ENCODE measurements at regions not wholly inside any gene's neighbourhood (a gene's known extent, or its start where the extent isn't known, plus 50 kb on each side); places are given as distances from the start of the nearest gene placed in this dataset.

- no peak for DNase-seq
Observed at GRCh38 chr16:85188822-85189672, 76.8 kb upstream of the CIBAR2 start.

- DNase-seq, result no peak
Observed at GRCh38 chr16:85190572-85190971, 78.3 kb upstream of the CIBAR2 start.

GRCh38 chr16:85191341-85191965 is 79.2 kb upstream of the CIBAR2 start:
- no peak for DNase-seq

- DNase-seq, result peak; percentile 77
Observed at GRCh38 chr16:85192238-85193114, 80.2 kb upstream of the CIBAR2 start.

- DNase-seq, result no peak
Observed at GRCh38 chr16:85193115-85193493, 80.8 kb upstream of the CIBAR2 start.

- no peak for DNase-seq
Observed at GRCh38 chr16:85193876-85194275, 81.6 kb upstream of the CIBAR2 start.

GRCh38 chr16:85194307-85195270 is 82.3 kb upstream of the CIBAR2 start:
- DNase-seq, result no peak

GRCh38 chr16:85195271-85195647 is 83.0 kb upstream of the CIBAR2 start:
- no peak for DNase-seq

GRCh38 chr16:85195900-85196772 is 83.9 kb upstream of the CIBAR2 start:
- no peak for DNase-seq

GRCh38 chr16:85196976-85197375 is 84.7 kb upstream of the CIBAR2 start:
- no peak for DNase-seq

- no peak for DNase-seq
Observed at GRCh38 chr16:85197611-85198566, 85.6 kb upstream of the CIBAR2 start.

- DNase-seq, result no peak
Observed at GRCh38 chr16:85199069-85199725, 86.9 kb upstream of the CIBAR2 start.

GRCh38 chr16:85199880-85200279 is 87.6 kb upstream of the CIBAR2 start:
- DNase-seq, result no peak

- no peak for DNase-seq
Observed at GRCh38 chr16:85200471-85201278, 88.4 kb upstream of the CIBAR2 start.

- no peak for DNase-seq
Observed at GRCh38 chr16:85201574-85201973, 89.3 kb upstream of the CIBAR2 start.

- no peak for DNase-seq
Observed at GRCh38 chr16:85202051-85202601, 89.9 kb upstream of the CIBAR2 start.

- DNase-seq, result no peak
Observed at GRCh38 chr16:85202631-85203461, 90.6 kb upstream of the CIBAR2 start.

All from NCI-H1694 treated with DMSO at 0.1 percent for 48 hours (cell line).